ENCODE measurements at regions not wholly inside any gene's neighbourhood (a gene's known extent, or its start where the extent isn't known, plus 50 kb on each side); places are given as distances from the start of the nearest gene placed in this dataset.

GRCh38 chr14:42854061-42854460 lies 1247.4 kb downstream of the LRFN5 start:
- TF ChIP-seq, protein P1, sequence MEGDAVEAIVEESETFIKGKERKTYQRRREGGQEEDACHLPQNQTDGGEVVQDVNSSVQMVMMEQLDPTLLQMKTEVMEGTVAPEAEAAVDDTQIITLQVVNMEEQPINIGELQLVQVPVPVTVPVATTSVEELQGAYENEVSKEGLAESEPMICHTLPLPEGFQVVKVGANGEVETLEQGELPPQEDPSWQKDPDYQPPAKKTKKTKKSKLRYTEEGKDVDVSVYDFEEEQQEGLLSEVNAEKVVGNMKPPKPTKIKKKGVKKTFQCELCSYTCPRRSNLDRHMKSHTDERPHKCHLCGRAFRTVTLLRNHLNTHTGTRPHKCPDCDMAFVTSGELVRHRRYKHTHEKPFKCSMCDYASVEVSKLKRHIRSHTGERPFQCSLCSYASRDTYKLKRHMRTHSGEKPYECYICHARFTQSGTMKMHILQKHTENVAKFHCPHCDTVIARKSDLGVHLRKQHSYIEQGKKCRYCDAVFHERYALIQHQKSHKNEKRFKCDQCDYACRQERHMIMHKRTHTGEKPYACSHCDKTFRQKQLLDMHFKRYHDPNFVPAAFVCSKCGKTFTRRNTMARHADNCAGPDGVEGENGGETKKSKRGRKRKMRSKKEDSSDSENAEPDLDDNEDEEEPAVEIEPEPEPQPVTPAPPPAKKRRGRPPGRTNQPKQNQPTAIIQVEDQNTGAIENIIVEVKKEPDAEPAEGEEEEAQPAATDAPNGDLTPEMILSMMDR (IDR thresholded peaks at IDR 0.05; ENCODE audit: extremely low read depth in 1 of 2, insufficient read depth in 1 of 2, low read depth in 1 of 2, low read length in 2 of 2) = no peak
- no peak for TF ChIP-seq POLR2A (IDR thresholded peaks at IDR 0.05; ENCODE audit: low read depth, low read length)

All from endothelial cell of umbilical vein (primary cell).